A549 (cell line): ENCODE measurements at regions not wholly inside any gene's neighbourhood (a gene's known extent, or its start where the extent isn't known, plus 50 kb on each side); places are given as distances from the start of the nearest gene placed in this dataset.

Experiments
- ATAC-seq, 2 experiments: fragments of 200-7000 bp in 1 of 2; fragments of >200 bp in 1 of 2; cut with Nextera tagmentation in 1 of 2; cut with Tn5 transposase in 1 of 2; 3 replicates each; pipeline versions ENCODE4 v1.8.0 to v1.9.1; 2018 to 2020; ENCODE audit warnings: mild to moderate bottlenecking in 1 of 2, moderate library complexity in 1 of 2
- CTCF ChIA-PET: fragments of 300-600 bp; sonication (Branson Sonifier 250); formaldehyde crosslinking; extraction: SDS; loops from one replicate; lab custom pipeline; 2021; ENCODE audit warnings: antibody characterized with exemption, inconsistent platforms; lab: Yijun Ruan, JAX
- POLR2A ChIA-PET: fragments of 350-600 bp; formaldehyde crosslinking; extraction: SDS; loops from one replicate; lab custom pipeline; 2021; ENCODE audit warnings: antibody characterized with exemption, inconsistent platforms; lab: Yijun Ruan, JAX
- DNase-seq, 2 experiments: peaks; one replicate each; pipeline versions ENCODE4 v3.0.0 to v3.0.0-alpha.2; 2011 to 2016; ENCODE audit warnings: low read depth in 1 of 2, low spot score in 1 of 2
- FAIRE-seq: peaks from 2 replicates; lab custom pipeline; 2011; peaks lifted over from hg19 to GRCh38; lab: Jason Lieb, UNC
- H3K27ac ChIP-seq, 2 experiments: fragments of >200 bp; sonication (Bioruptor Twin); formaldehyde crosslinking; 3 replicates each; pipeline ENCODE4 v1.5.1; 2016 to 2017
- H3K4me1 ChIP-seq: fragments of >200 bp; sonication (Bioruptor Twin); formaldehyde crosslinking; 3 replicates; pipeline ENCODE4 v1.6.1; 2016
- H3K4me2 ChIP-seq: fragments of >200 bp; sonication (Bioruptor Twin); formaldehyde crosslinking; 3 replicates; pipeline ENCODE4 v1.6.1; 2016
- H3K4me3 ChIP-seq: fragments of >200 bp; sonication (Bioruptor Twin); formaldehyde crosslinking; 3 replicates; pipeline ENCODE4 v1.5.1; 2016
- H3K9me3 ChIP-seq: fragments of >200 bp; sonication (Bioruptor Twin); formaldehyde crosslinking; 3 replicates; pipeline ENCODE4 v1.6.1; 2016
- CBX2 ChIP-seq: fragments of 200-600 bp; sonication (generic); IDR thresholded peaks from 2 replicates; pipeline ENCODE4 v1.6.1; 2016; ENCODE audit warnings: low read depth, mild to moderate bottlenecking, borderline replicate concordance
- CHD4 ChIP-seq: fragments of 200-600 bp; sonication (generic); IDR thresholded peaks from 2 replicates; pipeline ENCODE4 v1.6.1; 2016; ENCODE audit warnings: antibody characterized with exemption, mild to moderate bottlenecking, borderline replicate concordance
- FOSB ChIP-seq: fragments of 250-450 bp; sonication (Bioruptor Pico); IDR thresholded peaks from 2 replicates; pipeline ENCODE4 v1.5.0; 2020; ENCODE audit warnings: mild to moderate bottlenecking, moderate library complexity
- FOXS1 ChIP-seq: fragments of 250-450 bp; sonication (Bioruptor Pico); IDR thresholded peaks from 2 replicates; pipeline ENCODE4 v1.5.0; 2020; ENCODE audit warnings: mild to moderate bottlenecking, moderate library complexity
- HDAC2 ChIP-seq: fragments of 200-600 bp; sonication (generic); IDR thresholded peaks from 2 replicates; pipeline ENCODE4 v1.6.1; 2016
- HEYL ChIP-seq: fragments of 250-450 bp; sonication (Bioruptor Pico); IDR thresholded peaks from 2 replicates; pipeline ENCODE4 v1.8.0; 2021; ENCODE audit warnings: mild to moderate bottlenecking, moderate library complexity
- HOXA7 ChIP-seq: fragments of 250-450 bp; sonication (Bioruptor Pico); IDR thresholded peaks from 2 replicates; pipeline ENCODE4 v1.5.0; 2020; ENCODE audit warnings: mild to moderate bottlenecking, moderate library complexity
- JUN ChIP-seq, 2 experiments: fragments of >200 bp; sonication (Bioruptor Twin); formaldehyde crosslinking; IDR thresholded peaks; 2 replicates in 1 of 2; 3 replicates in 1 of 2; pipeline ENCODE4 v1.6.1; 2016 to 2017
- MAFK ChIP-seq: fragments of 450-650 bp; IDR thresholded peaks from 2 replicates; pipeline ENCODE4 v1.6.1; 2014; ENCODE audit not compliant: partially characterized antibody
- MYC ChIP-seq: IDR thresholded peaks from 2 replicates; pipeline ENCODE4 v1.6.1; 2012; ENCODE audit warnings: mild to moderate bottlenecking, inconsistent platforms, low read length, improper control_type of control experiment, borderline replicate concordance
- RARB ChIP-seq: fragments of 250-450 bp; sonication (Bioruptor Pico); IDR thresholded peaks from 2 replicates; pipeline ENCODE4 v1.8.0; 2021; ENCODE audit warnings: mild to moderate bottlenecking, moderate library complexity
- RCOR1 ChIP-seq: fragments of 150-350 bp; IDR thresholded peaks from 2 replicates; pipeline ENCODE4 v1.6.1; 2014; ENCODE audit warnings: antibody characterized with exemption, low read length, low read depth
- RFX5 ChIP-seq: fragments of 450-650 bp; IDR thresholded peaks from 2 replicates; pipeline ENCODE4 v1.7.1; 2014; ENCODE audit warnings: antibody characterized with exemption, mild to moderate bottlenecking, moderate library complexity
- SREBF2 ChIP-seq: fragments of 450-650 bp; IDR thresholded peaks from 2 replicates; pipeline ENCODE4 v1.6.1; 2014; ENCODE audit warnings: mild to moderate bottlenecking, moderate library complexity
- TP53 ChIP-seq: fragments of 250-450 bp; sonication (Bioruptor Pico); IDR thresholded peaks from 2 replicates; pipeline ENCODE4 v1.5.0; 2021; ENCODE audit warnings: mild to moderate bottlenecking, moderate library complexity
- ZFP36 ChIP-seq: fragments of 450-650 bp; IDR thresholded peaks from 2 replicates; pipeline ENCODE4 v1.6.1; 2014; ENCODE audit warnings: borderline replicate concordance; ENCODE audit not compliant: partially characterized antibody
- WGBS: methylation state at CpG from one replicate; pipeline ENCODE4 v1.1.6; 2017; ENCODE audit errors: missing lambda C conversion rate; 5-methylcytosine and 5-hydroxymethylcytosine counted together
- TF ChIP-seq, protein P1 (sequence below): fragments of >200 bp; sonication (Bioruptor Twin); formaldehyde crosslinking; IDR thresholded peaks from 2 replicates; pipeline ENCODE4 v1.6.1; 2016
- TF ChIP-seq, protein P2 (sequence below): fragments of 450-650 bp; IDR thresholded peaks from 2 replicates; pipeline ENCODE4 v1.6.1; 2014; ENCODE audit warnings: antibody characterized with exemption
- TF ChIP-seq, protein P3 (sequence below): fragments of 250-450 bp; sonication (Bioruptor Pico); IDR thresholded peaks from 2 replicates; pipeline ENCODE4 v1.5.0; 2021; ENCODE audit warnings: mild to moderate bottlenecking, moderate library complexity, borderline replicate concordance
- TF ChIP-seq, protein P4 (sequence below): IDR thresholded peaks from 2 replicates; pipeline ENCODE4 v1.6.1; 2012; ENCODE audit warnings: low read depth, borderline replicate concordance
- TF ChIP-seq, protein P5 (sequence below): fragments of >200 bp; sonication (Bioruptor Twin); formaldehyde crosslinking; IDR thresholded peaks from 3 replicates; pipeline ENCODE4 v1.6.1; 2016

GRCh38 chr7:69190763-69191162 is 407.5 kb upstream of the AUTS2 start:
- Histone ChIP-seq H3K4me1 (no peaks in the 10 kb centered on the region; the same call in 2 of the 3 replicates), H3K27ac (no peak overlapping the region), H3K4me3 (no peak overlapping the region), H3K9me3 (no peaks in the 10 kb centered on the region), H3K4me2 (no peak overlapping the region)
- FAIRE-seq (no peak), DNase-seq (no peak), ATAC-seq (no peak)
- 47% methylated on average over 2 of the region's 2 CpGs for WGBS
- POLR2A ChIA-PET, result no interaction called here
- CTCF ChIA-PET, result no interaction called here
- no peak for TF ChIP-seq FOXS1 (CRISPR knock-in tag)
- no peak for TF ChIP-seq MAFK
- TF ChIP-seq RFX5, result no peak
- TF ChIP-seq RARB (CRISPR knock-in tag), result no peak
- no peak for TF ChIP-seq RCOR1
- no peak for TF ChIP-seq JUN (IDR thresholded peaks at IDR 0.05)
- TF ChIP-seq HOXA7 (CRISPR knock-in tag), result no peak

DNA sequence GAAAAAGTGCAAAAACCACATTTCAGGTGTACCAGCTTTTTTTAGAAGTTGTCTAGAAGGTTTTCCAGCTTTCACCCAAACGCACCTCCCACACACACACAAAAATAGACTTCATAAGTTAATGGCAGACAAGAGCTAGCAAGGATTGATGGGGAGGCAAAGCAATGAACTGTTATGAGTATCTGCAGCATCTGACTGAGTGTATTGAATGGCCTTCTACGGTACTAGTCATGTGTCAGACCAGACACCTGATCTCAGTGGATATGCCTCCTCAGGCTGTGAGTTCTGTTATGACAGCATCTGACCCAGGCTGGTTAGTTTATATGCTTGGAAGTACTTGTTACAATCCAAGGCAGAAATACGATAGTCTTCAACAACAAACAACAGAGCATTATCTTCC is 406.1 kb upstream of the AUTS2 start:
- no peaks in the 10 kb centered on the region; the same call in 2 of the 3 replicates for H3K4me1 ChIP-seq
- 34% methylated on average over 3 of the region's 3 CpGs for WGBS
- FAIRE-seq (no peak), DNase-seq (no peak), ATAC-seq (no peak)
- no peak overlapping the region for H3K4me2 ChIP-seq
- H3K27ac ChIP-seq, result no peak overlapping the region
- H3K9me3 ChIP-seq, result no peaks in the 10 kb centered on the region
- ChIA-PET POLR2A (no interaction called here), CTCF (interaction anchor here (0.6 to 1.2 kb wide), 3 partner anchors 11 to 851 kb away, joined by 3 read pairs; no protein-coding TSS in a partner anchor)
- no peak for TF ChIP-seq HEYL (CRISPR knock-in tag)
- TF ChIP-seq HDAC2, result no peak
- TF ChIP-seq, protein P1, sequence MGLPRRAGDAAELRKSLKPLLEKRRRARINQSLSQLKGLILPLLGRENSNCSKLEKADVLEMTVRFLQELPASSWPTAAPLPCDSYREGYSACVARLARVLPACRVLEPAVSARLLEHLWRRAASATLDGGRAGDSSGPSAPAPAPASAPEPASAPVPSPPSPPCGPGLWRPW, result no peak
- TF ChIP-seq ZFP36, result no peak
- TF ChIP-seq CBX2, result no peak
- no peak for TF ChIP-seq CHD4
- TF ChIP-seq, protein P2, sequence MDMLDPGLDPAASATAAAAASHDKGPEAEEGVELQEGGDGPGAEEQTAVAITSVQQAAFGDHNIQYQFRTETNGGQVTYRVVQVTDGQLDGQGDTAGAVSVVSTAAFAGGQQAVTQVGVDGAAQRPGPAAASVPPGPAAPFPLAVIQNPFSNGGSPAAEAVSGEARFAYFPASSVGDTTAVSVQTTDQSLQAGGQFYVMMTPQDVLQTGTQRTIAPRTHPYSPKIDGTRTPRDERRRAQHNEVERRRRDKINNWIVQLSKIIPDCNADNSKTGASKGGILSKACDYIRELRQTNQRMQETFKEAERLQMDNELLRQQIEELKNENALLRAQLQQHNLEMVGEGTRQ, result no peak
- TF ChIP-seq, protein P3, sequence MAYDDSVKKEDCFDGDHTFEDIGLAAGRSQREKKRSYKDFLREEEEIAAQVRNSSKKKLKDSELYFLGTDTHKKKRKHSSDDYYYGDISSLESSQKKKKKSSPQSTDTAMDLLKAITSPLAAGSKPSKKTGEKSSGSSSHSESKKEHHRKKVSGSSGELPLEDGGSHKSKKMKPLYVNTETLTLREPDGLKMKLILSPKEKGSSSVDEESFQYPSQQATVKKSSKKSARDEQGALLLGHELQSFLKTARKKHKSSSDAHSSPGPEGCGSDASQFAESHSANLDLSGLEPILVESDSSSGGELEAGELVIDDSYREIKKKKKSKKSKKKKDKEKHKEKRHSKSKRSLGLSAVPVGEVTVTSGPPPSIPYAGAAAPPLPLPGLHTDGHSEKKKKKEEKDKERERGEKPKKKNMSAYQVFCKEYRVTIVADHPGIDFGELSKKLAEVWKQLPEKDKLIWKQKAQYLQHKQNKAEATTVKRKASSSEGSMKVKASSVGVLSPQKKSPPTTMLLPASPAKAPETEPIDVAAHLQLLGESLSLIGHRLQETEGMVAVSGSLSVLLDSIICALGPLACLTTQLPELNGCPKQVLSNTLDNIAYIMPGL (CRISPR knock-in tag), result no peak
- TF ChIP-seq SREBF2, result no peak
- no peak overlapping the region for H3K4me3 ChIP-seq

DNA sequence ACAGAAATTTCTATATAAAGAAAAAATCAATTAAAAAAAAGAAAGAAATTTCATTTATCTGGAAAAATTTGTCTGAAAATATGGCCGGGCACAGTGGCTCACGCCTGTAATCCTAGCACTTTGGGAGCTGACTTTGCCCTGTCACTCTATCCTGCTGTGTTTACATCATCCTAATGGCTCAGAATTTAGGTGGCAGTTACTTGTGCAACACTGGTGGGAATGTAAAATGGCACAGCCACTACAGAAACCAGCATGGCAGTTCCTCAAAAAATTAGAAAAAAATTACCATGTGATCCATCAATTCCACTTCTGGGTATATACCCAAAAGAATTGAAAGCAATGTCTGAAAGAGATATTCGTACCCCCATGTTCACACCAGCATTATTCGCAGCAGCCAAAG is 405.2 kb upstream of the AUTS2 start:
- no peak overlapping the region for H3K4me2 ChIP-seq

More for the DNA sequence above, 405.2 kb upstream of the AUTS2 start:
- no peak for FAIRE-seq
- no peak overlapping the region for H3K4me3 ChIP-seq
- TF ChIP-seq MAFK (no peak), FOSB (CRISPR knock-in tag) (no peak), TP53 (no peak), MYC (no peak), CBX2 (no peak)
- TF ChIP-seq, protein P4, sequence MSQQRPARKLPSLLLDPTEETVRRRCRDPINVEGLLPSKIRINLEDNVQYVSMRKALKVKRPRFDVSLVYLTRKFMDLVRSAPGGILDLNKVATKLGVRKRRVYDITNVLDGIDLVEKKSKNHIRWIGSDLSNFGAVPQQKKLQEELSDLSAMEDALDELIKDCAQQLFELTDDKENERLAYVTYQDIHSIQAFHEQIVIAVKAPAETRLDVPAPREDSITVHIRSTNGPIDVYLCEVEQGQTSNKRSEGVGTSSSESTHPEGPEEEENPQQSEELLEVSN, result no peak
- TF ChIP-seq, protein P5, sequence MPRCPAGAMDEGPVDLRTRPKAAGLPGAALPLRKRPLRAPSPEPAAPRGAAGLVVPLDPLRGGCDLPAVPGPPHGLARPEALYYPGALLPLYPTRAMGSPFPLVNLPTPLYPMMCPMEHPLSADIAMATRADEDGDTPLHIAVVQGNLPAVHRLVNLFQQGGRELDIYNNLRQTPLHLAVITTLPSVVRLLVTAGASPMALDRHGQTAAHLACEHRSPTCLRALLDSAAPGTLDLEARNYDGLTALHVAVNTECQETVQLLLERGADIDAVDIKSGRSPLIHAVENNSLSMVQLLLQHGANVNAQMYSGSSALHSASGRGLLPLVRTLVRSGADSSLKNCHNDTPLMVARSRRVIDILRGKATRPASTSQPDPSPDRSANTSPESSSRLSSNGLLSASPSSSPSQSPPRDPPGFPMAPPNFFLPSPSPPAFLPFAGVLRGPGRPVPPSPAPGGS, result no peak
- TF ChIP-seq, all 56 proteins: peak for 0
- ATAC-seq, result no peak
- Histone ChIP-seq H3K9me3 (no peaks in the 10 kb centered on the region), H3K27ac (no peak overlapping the region), H3K4me1 (no peaks in the 10 kb centered on the region; the same call in 2 of the 3 replicates)
- POLR2A ChIA-PET, result no interaction called here
- DNase-seq, result no peak
- WGBS, result 38% methylated on average over 4 of the region's 4 CpGs
- CTCF ChIA-PET, result interaction anchor here (1.2 kb wide), 1 partner anchor 10 kb away, joined by 3 read pairs; no protein-coding TSS in a partner anchor
